ENCODE measurements at regions not wholly inside any gene's neighbourhood (a gene's known extent, or its start where the extent isn't known, plus 50 kb on each side); places are given as distances from the start of the nearest gene placed in this dataset.

DNA sequence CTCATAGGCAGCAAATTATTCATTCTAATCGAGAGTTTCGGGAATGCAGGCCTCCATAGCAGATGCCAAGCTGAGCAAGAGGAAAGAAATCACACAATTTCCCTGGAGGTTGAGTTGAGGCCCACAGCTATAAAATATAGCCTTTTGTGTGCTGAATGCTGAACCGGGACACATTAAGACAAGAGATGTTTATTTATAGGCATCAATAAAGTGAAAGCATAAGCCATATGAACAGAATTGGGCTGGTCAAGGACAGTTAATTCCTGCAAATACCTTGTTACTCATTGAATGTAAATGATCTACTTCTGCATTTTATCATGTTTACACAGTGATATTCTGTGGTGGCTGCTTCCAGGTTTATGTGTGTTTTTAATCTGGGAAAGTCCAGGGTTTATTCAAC is 461.7 kb downstream of the KLF12 start:
- TF ChIP-seq, protein P1, sequence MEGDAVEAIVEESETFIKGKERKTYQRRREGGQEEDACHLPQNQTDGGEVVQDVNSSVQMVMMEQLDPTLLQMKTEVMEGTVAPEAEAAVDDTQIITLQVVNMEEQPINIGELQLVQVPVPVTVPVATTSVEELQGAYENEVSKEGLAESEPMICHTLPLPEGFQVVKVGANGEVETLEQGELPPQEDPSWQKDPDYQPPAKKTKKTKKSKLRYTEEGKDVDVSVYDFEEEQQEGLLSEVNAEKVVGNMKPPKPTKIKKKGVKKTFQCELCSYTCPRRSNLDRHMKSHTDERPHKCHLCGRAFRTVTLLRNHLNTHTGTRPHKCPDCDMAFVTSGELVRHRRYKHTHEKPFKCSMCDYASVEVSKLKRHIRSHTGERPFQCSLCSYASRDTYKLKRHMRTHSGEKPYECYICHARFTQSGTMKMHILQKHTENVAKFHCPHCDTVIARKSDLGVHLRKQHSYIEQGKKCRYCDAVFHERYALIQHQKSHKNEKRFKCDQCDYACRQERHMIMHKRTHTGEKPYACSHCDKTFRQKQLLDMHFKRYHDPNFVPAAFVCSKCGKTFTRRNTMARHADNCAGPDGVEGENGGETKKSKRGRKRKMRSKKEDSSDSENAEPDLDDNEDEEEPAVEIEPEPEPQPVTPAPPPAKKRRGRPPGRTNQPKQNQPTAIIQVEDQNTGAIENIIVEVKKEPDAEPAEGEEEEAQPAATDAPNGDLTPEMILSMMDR (IDR thresholded peaks at IDR 0.05; ENCODE audit: low read depth, low read length, missing control alignments), result no peak
- DNase-seq (ENCODE audit: extremely low read depth, low read depth), result no peak

DNA sequence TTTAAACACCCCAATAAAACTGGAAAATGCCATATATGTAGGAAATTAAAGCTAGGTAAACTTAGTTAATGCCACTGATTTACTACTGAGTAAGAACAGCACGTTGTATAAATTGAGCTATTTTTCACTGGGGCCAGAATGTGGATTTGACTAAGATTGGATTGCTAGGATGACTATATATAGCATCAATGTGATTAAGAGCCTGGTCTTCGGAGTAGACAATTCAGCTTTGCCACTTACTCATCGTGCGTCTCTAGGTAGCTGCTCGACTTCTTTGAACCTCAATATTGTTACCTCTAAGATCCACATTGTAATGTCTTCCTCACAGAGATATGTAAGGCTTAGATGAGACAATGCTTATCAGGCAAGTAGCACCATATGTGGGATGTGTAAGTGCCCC is 462.5 kb downstream of the KLF12 start:
- TF ChIP-seq, protein P1 (IDR thresholded peaks at IDR 0.05; ENCODE audit: low read depth, low read length, missing control alignments), result no peak
- H3K4me3 ChIP-seq (replicated peaks; ENCODE audit: low read depth, low read length), result no peak overlapping the region
- no peak for DNase-seq (ENCODE audit: extremely low read depth, low read depth)

More for the DNA sequence above, 461.7 kb downstream of the KLF12 start:
- no peak overlapping the region for H3K4me3 ChIP-seq (replicated peaks; ENCODE audit: low read depth, low read length)

DNA sequence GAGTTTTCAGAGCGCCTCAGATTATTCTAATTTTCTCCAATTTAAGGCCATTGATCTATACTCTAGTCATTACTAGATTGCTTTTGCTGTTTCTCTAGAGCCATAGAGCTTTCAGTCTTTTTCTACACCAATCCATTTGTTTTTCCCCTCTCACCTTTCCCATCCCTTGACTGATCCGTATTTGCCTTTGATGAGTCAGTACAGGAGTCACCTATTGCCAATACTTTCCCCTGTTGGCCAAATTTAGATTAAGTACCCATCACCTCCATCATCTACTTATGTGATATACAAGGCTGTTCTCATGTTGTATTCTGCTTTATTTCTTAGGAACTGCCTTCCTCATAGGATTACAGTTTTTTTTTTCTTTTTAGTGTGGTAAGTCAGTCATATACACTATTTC is 463.2 kb downstream of the KLF12 start:
- H3K4me3 ChIP-seq (replicated peaks; ENCODE audit: low read depth, low read length), result no peak overlapping the region
- no peak for DNase-seq (ENCODE audit: extremely low read depth, low read depth)
- TF ChIP-seq, protein P1 (IDR thresholded peaks at IDR 0.05; ENCODE audit: low read depth, low read length, missing control alignments), result no peak

DNA sequence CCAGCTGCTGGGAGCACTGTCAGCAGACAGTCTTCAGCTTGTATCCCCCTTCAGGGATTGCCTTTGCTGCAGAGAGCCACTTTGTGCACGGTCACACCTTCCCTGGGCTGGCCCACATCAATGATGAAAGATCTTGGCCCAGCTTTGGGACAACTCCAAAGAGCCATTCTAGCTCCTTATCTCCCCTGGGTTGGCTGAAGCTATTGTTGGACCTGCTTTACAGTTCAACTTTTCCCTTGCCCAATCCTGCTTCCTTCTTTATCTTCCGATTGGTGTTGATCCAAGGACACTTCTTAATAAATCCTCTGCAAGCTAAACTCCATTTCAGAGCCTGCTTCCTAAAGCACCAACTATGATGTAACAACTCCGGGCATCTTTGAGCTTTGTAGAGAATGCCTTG is 466.4 kb downstream of the KLF12 start:
- TF ChIP-seq, protein P1 (IDR thresholded peaks at IDR 0.05; ENCODE audit: low read depth, low read length, missing control alignments), result no peak
- no peak for DNase-seq (ENCODE audit: extremely low read depth, low read depth)
- no peak overlapping the region for H3K4me3 ChIP-seq (replicated peaks; ENCODE audit: low read depth, low read length)

DNA sequence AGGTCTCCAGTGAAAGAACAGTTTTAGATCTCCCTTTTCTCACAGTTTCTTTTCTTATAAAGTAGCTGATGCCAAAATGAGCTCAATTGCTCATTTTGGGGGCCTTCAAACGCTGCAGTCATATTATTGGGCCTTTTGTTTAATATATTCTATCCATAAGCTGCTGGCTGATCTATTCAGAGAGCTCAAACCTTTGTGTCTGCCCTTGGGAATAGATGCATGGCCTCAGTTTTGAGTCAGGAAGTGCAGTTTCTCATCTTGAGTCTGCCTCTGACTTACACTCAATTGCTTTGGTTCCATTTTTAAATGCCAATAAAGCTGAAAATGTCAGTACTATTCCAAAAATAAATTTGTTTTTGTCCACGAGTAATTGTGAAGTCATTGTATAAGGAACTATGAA is 468.9 kb downstream of the KLF12 start:
- no peak overlapping the region for H3K4me3 ChIP-seq (replicated peaks; ENCODE audit: low read depth, low read length)
- TF ChIP-seq, protein P1 (IDR thresholded peaks at IDR 0.05; ENCODE audit: low read depth, low read length, missing control alignments), result no peak
- no peak for DNase-seq (ENCODE audit: extremely low read depth, low read depth)

DNA sequence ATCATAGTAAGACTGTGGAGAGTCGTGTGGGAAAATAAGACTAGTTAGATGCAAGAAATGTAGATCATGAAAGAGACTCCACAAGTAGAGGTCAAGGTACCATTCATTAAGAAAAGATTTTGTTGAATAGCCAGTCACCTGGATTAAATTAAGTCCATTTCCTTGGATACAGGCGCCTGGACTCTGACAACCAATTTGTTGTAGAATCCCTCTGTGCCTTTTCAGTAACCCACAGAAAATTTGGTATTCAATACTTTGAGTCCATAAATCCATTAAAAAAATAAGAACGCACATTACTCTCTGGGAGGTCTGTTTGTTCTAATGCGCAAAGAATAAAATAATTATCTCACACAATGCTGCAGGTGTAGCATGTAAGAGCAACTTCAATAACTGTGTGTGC is 469.4 kb downstream of the KLF12 start:
- TF ChIP-seq, protein P1 (IDR thresholded peaks at IDR 0.05; ENCODE audit: low read depth, low read length, missing control alignments), result no peak
- no peak for DNase-seq (ENCODE audit: extremely low read depth, low read depth)
- H3K4me3 ChIP-seq (replicated peaks; ENCODE audit: low read depth, low read length), result no peak overlapping the region

DNA sequence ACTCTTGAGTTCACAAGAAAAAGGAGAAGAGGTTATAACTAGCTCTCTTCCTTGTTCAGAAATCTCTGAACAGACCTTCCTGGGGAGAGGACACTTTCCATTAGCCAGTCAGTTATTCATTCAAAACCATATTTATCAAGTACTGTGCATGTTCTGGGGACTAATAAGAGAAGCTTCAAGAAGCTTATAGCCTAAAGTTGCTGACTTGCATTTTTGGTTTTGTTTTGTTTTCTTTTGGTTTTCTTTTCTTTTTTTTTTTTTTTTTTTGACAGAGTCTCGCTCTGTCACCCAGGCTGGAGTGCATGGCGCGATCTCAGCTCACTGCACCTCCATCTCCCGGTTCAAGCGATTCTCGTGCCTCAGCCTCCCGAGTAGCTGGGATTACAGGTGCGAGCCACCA is 471.4 kb downstream of the KLF12 start:
- TF ChIP-seq, protein P1 (IDR thresholded peaks at IDR 0.05; ENCODE audit: low read depth, low read length, missing control alignments), result no peak
- no peak for DNase-seq (ENCODE audit: extremely low read depth, low read depth)
- H3K4me3 ChIP-seq (replicated peaks; ENCODE audit: low read depth, low read length), result no peak overlapping the region

Data from HFF-Myc (cell line).